ENCODE measurements at regions not wholly inside any gene's neighbourhood (a gene's known extent, or its start where the extent isn't known, plus 50 kb on each side); places are given as distances from the start of the nearest gene placed in this dataset.
"Not testable (repeated sequence)": the region's sequence is repeated elsewhere in the genome, so short reads cannot be mapped to it uniquely, and the experiment has no call there.

DNA sequence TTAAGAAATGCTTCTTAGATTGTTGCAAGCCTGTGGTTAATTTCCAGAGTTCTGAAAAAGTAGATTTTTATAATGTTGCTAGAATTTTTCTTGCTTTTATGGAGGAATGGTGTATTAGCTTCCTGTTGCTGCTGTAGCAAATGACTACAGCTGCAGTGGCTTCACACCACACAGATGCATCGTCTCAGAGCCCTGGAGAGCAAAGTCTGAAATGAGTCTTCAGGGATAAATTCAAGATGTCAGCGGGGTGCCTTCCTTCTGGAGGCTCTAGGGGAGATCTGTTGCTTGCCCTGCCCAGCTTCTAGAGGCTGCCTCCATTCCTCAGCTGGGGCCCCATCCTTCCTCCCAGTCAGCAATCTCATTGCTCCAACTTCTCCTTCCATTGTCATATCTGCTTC lies 187.8 kb downstream of the ZNF516 start:
- no peak for DNase-seq (ENCODE audit: low read depth)
- no peak overlapping the region for H3K4me3 ChIP-seq (ENCODE audit: low read depth, low read length)

DNA sequence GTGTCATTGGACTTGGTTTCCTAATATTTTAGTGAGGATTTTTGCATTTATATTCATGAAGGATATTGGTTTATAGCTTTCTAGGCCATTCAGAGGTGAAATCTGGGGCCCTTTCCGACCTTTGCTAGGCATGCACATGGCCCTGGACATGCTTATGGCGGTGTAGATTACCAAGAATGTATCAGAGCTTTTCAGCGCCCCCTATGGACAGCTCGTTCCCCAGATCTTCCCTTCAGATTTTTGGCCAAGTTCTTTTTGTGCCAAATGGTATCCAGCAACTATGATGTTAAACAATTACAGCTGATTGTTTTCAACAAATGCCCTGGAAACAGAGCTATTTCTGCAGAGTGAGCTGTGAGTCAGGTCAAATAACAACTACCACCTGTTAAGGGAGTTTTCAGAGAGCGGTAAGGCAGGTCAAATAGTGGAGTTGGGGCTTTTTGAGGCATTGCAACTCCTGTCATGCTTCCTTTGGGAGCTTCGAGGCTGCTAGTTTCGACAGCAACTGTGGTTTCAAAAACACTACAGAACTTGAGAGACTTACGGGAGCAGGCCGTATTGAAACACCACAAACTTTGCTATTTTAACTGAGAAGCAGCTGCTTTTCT lies 188.3 kb downstream of the ZNF516 start:
- DNase-seq (ENCODE audit: low read depth): no peak
- no peak overlapping the region for H3K4me3 ChIP-seq (ENCODE audit: low read depth, low read length)

DNA sequence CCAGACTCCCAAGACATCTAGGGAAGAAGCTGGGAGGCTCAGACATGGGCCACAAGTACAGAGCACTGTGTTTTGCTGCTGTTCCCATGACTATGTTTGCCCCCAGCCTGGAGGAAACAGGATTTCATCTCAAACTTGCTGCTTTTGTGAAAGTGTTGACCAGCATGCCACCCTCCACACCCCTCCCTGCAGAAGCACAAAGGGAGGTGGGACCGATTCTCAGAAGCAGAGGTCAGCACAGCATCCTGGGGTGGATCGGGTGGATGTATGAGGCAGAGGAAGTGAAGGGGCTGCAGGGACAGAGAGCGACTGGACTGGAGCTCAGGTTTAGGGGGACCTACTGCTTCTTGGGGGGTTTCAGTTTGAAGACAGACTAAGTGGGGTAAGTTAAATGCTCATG lies 209.2 kb downstream of the ZNF516 start:
- DNase-seq (ENCODE audit: low read depth): no peak
- no peak overlapping the region for H3K4me3 ChIP-seq (ENCODE audit: low read depth, low read length)

DNA sequence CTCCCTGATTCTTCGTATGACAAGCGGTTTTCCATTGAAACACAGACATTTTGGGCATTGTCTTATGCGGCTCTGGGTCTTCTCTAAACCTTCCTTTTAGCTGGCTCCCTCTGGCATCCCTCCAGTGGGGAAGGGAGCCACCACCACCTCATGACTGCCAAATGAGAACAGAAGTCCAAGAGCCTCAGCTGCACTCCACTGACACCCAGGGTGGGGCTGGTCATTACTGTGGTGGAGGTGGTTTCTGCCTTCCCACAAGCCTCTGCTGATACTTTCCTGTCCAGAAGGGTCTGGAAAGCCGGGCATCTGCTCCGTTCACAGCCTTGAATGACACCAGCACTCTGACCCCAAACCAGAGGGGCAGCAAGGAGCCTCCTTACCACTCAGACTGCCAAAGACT lies 213.5 kb downstream of the ZNF516 start:
- no peak for DNase-seq (ENCODE audit: low read depth)
- no peak overlapping the region for H3K4me3 ChIP-seq (ENCODE audit: low read depth, low read length)

DNA sequence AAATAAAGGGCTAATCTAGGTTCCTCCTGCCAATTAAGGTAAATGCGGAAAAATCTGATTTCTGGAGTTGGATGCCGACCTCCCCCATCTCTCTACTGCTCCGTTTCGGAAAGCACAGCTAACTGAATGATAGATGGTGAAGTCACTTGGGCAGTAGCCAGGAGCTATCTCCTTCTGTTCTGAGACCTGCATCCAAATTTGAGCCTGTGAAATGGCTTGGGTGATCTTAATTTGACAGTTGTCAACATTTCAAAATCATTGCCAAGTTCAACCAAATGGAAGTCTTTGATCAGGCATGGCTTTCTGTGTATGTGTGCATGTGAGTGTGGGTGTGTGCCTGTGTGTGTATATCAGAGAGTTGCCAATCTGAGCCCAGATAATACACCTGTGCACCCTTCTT lies 217.2 kb downstream of the ZNF516 start:
- DNase-seq (ENCODE audit: low read depth): no peak
- no peak overlapping the region for H3K4me3 ChIP-seq (ENCODE audit: low read depth, low read length)

DNA sequence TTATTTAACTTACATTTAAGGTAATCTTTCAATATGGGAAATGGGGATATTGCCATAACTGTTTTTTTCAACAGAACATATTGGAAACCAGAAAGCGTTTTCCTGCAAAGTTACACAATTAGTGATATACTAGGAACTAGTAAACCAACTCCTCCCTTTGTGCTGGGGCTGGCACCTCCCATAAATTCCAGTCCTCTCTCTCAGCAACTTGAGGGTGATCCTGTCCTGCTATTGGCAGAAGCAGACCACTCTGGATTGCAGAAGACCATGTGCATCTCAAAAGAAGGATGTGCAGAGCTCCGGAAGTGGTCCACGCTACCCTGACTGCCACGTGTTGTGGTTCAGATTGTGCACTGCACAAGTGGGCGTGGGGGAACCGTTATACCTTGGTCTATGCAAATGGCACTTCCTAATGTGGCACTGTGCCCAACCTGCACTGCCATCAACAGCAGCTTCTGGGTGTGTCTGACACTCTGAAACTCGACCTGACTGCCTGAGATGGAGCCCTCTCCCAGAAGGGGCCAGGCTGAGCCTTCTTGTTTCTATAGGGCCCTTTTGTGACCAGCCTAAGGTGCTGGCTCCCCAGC lies 219.2 kb downstream of the ZNF516 start:
- no peak for DNase-seq (ENCODE audit: low read depth)
- no peak overlapping the region for H3K4me3 ChIP-seq (ENCODE audit: low read depth, low read length)

DNA sequence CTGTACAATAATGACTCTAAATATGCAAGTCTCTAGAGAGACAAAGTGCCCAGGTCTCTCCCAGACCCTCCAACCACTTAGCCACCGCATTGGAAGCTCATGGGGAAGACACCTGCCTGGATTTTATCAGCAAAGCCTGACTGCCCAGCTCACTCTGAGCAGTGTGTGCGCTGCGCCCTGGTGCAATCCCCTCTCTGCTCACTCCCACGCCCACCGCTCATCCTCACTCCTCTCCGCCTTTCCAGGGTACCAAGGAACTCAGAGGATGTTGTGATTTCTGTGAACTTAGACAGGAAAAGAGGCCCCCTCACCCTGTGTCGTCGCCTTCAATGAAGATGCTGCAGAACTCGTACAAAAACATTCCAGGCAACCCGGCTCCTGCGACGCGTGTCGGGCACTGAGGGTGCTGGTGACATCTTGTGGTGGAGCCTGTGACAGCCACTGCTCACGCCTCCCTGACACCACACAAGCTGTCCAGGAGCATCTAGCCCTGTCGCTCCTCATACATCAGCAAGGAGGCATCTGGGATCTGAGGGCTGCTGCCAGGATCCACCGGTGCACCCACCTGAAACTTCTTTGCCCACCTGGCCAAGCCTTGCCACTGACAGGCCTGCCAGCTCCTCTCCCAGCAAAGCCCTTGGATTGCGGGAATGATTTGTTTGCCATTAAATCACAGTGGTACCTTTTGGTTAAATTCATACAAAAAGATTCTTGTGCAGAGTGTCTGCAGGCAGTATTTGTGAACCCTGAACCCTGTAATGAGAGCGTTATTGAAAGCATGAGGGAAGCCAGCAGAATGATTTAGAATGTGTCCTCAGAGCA lies 220.4 kb downstream of the ZNF516 start:
- no peak overlapping the region for H3K4me3 ChIP-seq (ENCODE audit: low read depth, low read length)

DNA sequence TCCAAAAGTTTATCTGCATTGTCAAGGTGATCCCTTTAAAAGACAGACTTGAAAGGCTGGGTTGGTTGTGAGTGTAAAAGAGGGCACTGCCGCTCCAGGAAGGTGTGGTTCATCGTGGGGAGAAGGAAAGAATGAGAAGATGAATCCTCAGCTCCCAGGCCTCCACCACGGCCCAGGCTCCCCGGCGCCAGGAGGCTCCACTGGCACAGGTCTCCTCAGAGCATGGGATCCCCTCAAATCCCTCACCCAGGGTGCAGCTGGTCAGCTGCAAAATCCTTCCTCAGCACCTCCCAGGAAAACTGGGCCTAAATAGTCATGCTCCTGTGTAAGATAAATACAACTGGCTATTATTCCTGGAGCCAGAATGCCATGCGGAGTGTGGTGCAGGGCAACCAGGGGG lies 221.1 kb downstream of the ZNF516 start:
- H3K4me3 ChIP-seq (ENCODE audit: low read depth, low read length): no peak overlapping the region
- no peak for DNase-seq (ENCODE audit: low read depth)

More for the DNA sequence above, 220.4 kb downstream of the ZNF516 start:
- no peak for DNase-seq (ENCODE audit: low read depth)

DNA sequence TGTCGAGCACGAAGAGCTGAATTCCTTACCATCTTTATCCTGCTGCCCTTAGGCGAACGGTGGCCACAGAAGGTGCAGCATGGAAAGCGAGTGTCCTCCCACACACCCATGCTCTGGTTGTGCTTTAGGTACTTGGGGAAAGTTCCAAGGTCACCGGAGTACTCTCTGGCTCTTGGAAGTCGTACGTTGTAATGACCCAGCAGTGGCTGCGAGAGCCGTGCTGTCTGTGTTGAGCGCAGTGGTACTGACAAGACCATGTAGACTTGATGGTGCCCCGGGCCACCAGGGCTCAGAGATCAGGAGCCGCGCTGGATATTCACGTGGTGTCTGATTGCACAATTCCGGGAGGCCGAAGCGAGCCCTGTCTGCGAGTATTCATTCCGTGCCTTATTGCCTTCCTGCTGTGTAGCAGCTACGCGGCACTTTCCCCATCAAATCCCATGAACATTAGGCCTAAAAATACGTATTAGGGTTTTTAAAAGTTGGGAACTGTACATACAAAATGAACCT lies 222.0 kb downstream of the ZNF516 start:
- DNase-seq (ENCODE audit: low read depth): no peak
- H3K4me3 ChIP-seq (ENCODE audit: low read depth, low read length): no peak overlapping the region

DNA sequence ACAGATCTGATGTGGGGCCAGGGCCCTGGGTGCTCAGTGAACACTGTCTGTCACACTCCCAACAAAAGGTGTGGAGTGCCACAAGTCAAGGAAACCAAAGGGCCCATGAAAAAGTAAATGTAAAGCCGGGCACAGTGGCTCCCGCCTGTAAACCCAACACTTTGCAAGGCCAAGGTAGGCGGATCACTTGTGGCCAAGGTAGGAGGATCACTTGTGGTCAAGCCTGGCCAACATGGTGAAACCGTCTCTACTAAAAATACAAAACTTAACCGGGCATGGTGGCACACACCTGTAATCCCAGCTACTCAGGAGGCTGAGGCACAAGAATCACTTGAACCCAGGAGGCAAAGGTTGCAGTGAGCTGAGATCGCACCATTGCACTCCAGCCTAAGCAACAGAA lies 227.6 kb downstream of the ZNF516 start:
- not testable (repeated sequence) for H3K4me3 ChIP-seq (ENCODE audit: low read depth, low read length); DNase-seq (ENCODE audit: low read depth)

DNA sequence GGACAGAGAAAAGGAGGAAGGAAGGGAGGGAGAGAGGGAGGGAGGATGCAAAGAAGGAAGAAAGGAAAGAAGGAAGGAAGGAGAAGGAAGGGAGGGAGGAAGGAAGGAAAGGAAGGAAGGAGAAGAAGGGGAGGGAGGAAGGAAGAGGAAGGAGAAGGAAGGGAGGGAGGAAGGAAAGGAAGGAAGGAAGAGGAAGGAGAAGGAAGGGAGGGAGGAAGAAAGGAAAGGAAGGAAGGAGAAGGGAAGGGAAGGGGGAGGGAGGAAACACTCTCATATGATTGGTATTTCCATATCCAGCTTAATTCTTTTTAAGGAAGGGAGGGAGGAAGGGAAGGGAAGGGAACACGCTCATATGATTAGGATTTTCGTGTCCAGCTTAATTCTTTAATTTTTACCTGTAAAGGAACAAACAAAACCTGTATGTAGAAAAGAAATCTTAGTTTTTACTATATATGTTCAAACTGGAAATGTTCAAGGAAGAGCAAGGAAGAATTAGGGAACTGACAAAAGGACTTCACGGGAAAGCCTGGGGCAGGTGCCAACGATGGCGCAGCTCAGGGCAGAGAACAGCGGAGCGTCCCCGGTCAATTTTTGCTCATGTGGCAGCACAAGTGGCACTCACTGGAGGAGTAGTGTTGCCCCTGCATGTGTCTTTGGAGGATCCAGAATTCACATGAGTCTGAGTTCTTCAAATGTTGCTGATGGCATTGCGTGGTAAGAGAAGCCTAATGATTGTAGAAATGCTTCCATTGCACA lies 228.6 kb downstream of the ZNF516 start:
- H3K4me3 ChIP-seq (ENCODE audit: low read depth, low read length): peak overlapping the region; percentile 17
- no peak for DNase-seq (ENCODE audit: low read depth)

DNA sequence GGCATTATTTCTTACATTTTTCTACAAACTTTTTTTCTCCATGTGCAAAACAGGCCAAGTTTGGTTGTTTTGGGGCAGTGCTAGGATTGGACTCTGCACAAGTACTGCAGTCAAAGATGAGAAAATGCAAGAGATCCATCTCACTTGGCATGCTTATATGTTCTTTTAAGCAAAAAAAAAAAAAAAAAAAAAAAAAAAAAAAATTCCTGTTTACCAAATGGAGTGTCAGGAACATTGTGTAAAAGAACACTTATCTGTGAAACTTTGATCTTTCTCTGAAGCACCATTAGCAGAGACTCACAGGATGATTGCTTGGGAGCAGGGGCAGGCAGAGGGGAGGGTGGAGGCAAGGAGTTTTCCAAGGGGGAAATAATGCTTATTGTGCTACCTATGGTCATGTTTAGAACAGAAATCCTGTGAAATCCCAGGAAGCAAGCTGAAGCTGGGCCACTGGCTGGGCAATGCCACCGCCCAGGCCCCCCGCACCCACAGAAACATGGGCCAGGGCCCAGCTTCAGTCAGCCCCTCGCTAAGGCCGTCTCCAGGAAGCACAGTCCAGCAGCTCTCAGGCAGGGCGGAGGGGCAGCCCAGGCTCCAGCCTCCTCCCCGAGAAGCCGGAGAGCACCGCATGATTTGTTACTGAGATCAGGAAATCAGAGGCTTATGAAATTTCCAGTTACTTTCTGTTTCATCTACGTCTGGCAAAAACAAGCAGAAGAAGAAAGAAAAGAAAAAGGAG lies 229.4 kb downstream of the ZNF516 start:
- DNase-seq (ENCODE audit: low read depth): no peak
- peak overlapping the region; percentile 17 for H3K4me3 ChIP-seq (ENCODE audit: low read depth, low read length)

DNA sequence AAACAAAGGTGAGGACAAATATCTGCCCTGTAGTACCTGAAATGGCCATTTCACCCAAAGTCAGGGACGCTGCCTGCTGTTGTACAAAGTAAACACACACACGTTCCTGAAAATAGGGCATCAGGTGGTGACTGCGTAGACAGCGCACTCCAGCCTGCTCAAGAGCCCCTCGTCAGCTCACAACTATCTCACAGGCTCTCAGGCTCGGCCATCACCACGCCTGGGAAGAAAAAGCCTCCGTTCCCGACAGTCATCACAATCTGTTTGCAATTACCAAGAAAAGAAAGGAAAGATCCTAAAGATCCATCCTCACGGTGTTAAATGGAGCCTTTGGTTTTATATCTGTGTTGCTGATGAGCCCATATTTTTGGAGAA lies 230.2 kb downstream of the ZNF516 start:
- no peak for DNase-seq (ENCODE audit: low read depth)

DNA sequence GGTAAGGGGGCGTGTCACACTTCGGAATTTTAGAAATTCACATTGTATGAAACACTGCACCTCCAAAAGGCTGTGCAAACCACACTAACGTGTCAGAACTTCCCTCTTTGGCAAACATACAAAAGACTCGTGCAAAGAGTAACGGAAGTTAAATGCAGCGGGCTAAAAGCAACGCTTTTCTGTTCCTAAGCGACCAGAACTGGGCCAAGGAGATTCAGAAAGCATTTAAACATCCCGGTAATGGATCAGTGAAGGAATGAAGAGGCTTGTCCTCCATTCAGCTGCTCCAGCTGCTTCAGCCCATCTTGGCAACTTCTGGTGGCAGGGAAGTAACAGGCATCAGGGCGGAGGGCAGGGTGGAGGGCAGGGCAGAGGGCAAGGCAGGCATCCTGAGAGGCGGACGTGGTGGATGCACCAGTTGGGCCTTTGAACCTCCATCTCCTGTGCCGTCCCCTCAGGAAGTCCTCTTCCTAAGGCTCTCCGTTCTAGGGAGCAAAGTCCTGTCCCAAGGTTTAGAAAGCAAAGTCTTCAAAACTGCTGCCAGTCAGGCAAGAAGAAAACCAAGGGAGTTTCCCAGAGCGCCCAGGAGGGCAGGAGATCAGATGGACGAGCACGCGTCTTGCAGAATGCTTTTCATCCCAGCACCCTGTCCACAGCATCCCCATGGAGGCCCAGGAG lies 230.7 kb downstream of the ZNF516 start:
- no peak for DNase-seq (ENCODE audit: low read depth)
- H3K4me3 ChIP-seq (ENCODE audit: low read depth, low read length): no peak overlapping the region

More for the DNA sequence above, 230.2 kb downstream of the ZNF516 start:
- no peak overlapping the region for H3K4me3 ChIP-seq (ENCODE audit: low read depth, low read length)

DNA sequence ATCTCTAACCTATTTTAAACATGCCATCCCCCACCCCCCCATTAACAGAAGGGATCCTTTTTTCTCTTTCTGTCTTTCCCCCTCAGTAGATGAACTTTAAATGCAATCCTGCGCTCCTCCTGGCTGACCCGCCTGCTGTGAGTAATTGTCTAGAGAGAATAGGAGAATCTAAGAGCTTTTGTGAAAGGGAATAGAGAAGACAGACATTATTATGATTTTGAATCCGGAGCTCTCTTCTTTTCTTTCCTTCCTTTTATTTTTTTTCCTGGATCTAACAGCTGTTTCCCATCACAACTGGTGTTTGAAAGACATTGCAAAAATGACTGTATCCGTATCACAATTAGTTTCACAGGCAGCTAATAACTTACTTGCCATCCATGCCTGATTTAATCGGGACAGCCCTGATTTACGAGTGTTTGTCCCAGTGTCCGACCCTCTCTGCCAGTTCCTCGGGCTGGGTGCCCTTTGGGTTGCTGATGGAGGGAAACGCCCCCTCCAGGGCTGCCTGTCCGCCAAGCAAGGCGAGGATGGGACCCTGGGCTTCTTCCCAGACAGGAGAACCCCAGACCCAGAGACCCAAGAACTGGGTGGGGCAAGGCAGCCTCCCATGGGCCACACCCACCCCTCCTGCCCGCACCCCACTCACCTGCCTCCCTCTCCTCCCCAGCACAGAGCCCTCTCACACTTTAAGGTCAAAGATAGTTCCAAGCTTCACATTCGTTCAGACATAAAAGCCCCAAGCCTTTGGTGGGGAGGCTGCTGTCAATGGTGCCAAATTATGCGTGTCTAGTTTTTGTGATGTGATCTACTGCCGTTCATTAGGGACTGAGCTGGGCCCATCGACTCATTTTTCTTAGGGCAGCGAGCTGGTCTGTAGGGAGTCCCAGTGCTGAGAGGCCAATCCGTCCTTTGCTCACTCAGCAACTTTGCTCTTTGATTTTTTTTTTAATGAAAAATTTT lies 231.7 kb downstream of the ZNF516 start:
- no peak overlapping the region for H3K4me3 ChIP-seq (ENCODE audit: low read depth, low read length)
- DNase-seq (ENCODE audit: low read depth): no peak

DNA sequence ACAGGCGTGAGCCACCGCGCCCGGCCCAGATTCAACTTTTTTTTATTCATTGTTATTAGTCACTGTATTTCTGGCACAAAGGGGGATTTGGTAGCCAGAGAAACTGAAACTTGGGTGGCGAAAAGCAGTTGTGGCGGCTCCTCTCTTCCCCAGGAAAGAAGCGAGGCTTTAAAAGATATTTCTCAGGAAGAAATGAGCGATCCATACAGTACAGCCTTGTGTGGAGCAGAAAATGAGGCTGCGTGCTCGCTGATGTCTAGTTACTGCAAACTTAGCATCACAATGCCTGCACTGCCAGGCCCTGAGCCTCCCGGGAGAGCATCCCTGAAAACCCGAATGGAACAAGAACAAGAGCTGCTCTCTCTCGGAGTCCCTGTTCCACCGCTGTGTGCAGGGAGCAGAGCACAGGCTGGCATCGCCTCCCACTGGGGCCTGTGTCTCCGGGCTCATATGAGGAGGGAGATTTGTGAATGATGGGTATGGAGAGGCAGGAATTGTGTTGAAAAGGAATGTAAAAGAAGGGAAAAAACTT lies 234.0 kb downstream of the ZNF516 start:
- no peak overlapping the region for H3K4me3 ChIP-seq (ENCODE audit: low read depth, low read length)

DNA sequence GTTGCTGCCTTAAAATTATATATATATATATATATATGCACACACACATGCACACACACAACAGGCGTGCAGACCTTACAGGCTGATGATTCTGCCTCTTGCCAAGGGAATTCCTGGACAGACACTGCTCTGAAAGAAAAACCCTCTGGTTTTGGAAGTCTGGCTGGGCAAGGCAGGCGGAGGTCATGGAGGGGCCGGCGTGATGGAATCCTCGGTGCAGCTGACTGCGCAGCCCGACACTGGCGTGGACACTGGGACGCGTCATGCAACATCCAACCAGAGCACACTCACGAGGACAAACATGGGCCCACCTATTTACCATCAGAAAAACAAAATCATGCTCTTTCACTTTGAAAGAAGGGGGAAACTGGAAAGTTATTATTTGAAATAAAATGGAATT lies 235.3 kb downstream of the ZNF516 start:
- DNase-seq (ENCODE audit: low read depth): no peak
- H3K4me3 ChIP-seq (ENCODE audit: low read depth, low read length): no peak overlapping the region

More for the DNA sequence above, 234.0 kb downstream of the ZNF516 start:
- no peak for DNase-seq (ENCODE audit: low read depth)
